Smooth muscle cell (in vitro differentiated cells): ENCODE measurements at regions not wholly inside any gene's neighbourhood (a gene's known extent, or its start where the extent isn't known, plus 50 kb on each side); places are given as distances from the start of the nearest gene placed in this dataset.

ENCODE experiments used
- DNase-seq: peaks from one replicate; lab custom pipeline; 2025; ENCODE audit not compliant: unreplicated experiment; lab: John Stamatoyannopoulos, UW
- H2AFZ ChIP-seq: fragments of 200-600 bp; sonication (generic); 2 replicates; pipeline ENCODE4 v1.6.0; 2016; ENCODE audit warnings: antibody characterized with exemption, low read depth, mild to moderate bottlenecking
- H3F3A ChIP-seq: fragments of 200-600 bp; sonication (generic); 2 replicates; pipeline ENCODE4 v1.6.0; 2017; ENCODE audit warnings: antibody characterized with exemption, low read depth
- H3K27ac ChIP-seq: fragments of 200-600 bp; sonication (generic); 2 replicates; pipeline ENCODE4 v1.5.1; 2016; ENCODE audit warnings: low read depth, mild to moderate bottlenecking
- H3K27me3 ChIP-seq: fragments of 200-600 bp; sonication (generic); 2 replicates; pipeline ENCODE4 v1.6.1; 2016; ENCODE audit warnings: low read depth, mild to moderate bottlenecking
- H3K36me3 ChIP-seq: fragments of 200-600 bp; sonication (generic); 2 replicates; pipeline ENCODE4 v1.5.1; 2016; ENCODE audit warnings: low read depth
- H3K4me1 ChIP-seq: fragments of 200-600 bp; sonication (generic); 2 replicates; pipeline ENCODE4 v1.5.1; 2016; ENCODE audit warnings: low read depth
- H3K4me2 ChIP-seq: fragments of 200-600 bp; sonication (generic); 2 replicates; pipeline ENCODE4 v1.6.0; 2016; ENCODE audit warnings: mild to moderate bottlenecking
- H3K4me3 ChIP-seq: fragments of 200-600 bp; sonication (generic); 2 replicates; pipeline ENCODE4 v1.5.1; 2016; ENCODE audit warnings: mild to moderate bottlenecking
- H3K79me2 ChIP-seq: fragments of 200-600 bp; sonication (generic); 2 replicates; pipeline ENCODE4 v1.6.0; 2016; ENCODE audit warnings: low read depth, mild to moderate bottlenecking
- H3K9ac ChIP-seq: fragments of 200-600 bp; sonication (generic); 2 replicates; pipeline ENCODE4 v1.6.0; 2016; ENCODE audit warnings: low read depth
- H3K9me3 ChIP-seq: fragments of 200-600 bp; sonication (generic); replicated peaks from 2 replicates; pipeline ENCODE4 v1.5.1; 2016; ENCODE audit warnings: low read depth
- H4K20me1 ChIP-seq: fragments of 200-600 bp; sonication (generic); 2 replicates; pipeline ENCODE4 v1.6.0; 2016; ENCODE audit warnings: low read depth
- WGBS: methylation state at CpG from one replicate; pipeline ENCODE4 v1.1.7; 2016; ENCODE audit warnings: low lambda C conversion rate; 5-methylcytosine and 5-hydroxymethylcytosine counted together
- TF ChIP-seq, protein P1 (sequence below): fragments of 200-600 bp; sonication (generic); IDR thresholded peaks from 2 replicates; pipeline ENCODE4 v1.5.1; 2017; ENCODE audit warnings: borderline replicate concordance, mild to moderate bottlenecking, antibody characterized with exemption; ENCODE audit not compliant: insufficient read depth, poor library complexity, severe bottlenecking

- no peak overlapping the region for H3K4me3 ChIP-seq
- TF ChIP-seq, protein P1, sequence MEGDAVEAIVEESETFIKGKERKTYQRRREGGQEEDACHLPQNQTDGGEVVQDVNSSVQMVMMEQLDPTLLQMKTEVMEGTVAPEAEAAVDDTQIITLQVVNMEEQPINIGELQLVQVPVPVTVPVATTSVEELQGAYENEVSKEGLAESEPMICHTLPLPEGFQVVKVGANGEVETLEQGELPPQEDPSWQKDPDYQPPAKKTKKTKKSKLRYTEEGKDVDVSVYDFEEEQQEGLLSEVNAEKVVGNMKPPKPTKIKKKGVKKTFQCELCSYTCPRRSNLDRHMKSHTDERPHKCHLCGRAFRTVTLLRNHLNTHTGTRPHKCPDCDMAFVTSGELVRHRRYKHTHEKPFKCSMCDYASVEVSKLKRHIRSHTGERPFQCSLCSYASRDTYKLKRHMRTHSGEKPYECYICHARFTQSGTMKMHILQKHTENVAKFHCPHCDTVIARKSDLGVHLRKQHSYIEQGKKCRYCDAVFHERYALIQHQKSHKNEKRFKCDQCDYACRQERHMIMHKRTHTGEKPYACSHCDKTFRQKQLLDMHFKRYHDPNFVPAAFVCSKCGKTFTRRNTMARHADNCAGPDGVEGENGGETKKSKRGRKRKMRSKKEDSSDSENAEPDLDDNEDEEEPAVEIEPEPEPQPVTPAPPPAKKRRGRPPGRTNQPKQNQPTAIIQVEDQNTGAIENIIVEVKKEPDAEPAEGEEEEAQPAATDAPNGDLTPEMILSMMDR, result no peak
- peaks cover 10% of the 10 kb centered on the region for H3K4me1 ChIP-seq
- 100% methylated on average over 1 of the region's 1 CpG for WGBS
- H2AFZ ChIP-seq, result no peak overlapping the region
- H3K27me3 ChIP-seq, result no peaks in the 10 kb centered on the region
- H3F3A ChIP-seq, result peaks cover 13% of the 10 kb centered on the region
- no peaks in the 10 kb centered on the region for H3K36me3 ChIP-seq
- H3K4me2 ChIP-seq, result no peak overlapping the region
- no peaks in the 10 kb centered on the region for H4K20me1 ChIP-seq
- H3K9me3 ChIP-seq, result no peaks in the 10 kb centered on the region
- H3K79me2 ChIP-seq, result no peaks in the 10 kb centered on the region
- no peak overlapping the region for H3K27ac ChIP-seq
- H3K9ac ChIP-seq, result no peak overlapping the region
- DNase-seq, result no peak
Measured at GRCh38 chr5:174601946-174602345, 122.4 kb upstream of the MSX2 start.

GRCh38 chr5:174606153-174606552 is 118.2 kb upstream of the MSX2 start:
- Histone ChIP-seq H3K27ac (peak overlapping the region; percentile 68), H3F3A (peaks cover 17% of the 10 kb centered on the region)
- TF ChIP-seq, protein P1, result no peak

DNA sequence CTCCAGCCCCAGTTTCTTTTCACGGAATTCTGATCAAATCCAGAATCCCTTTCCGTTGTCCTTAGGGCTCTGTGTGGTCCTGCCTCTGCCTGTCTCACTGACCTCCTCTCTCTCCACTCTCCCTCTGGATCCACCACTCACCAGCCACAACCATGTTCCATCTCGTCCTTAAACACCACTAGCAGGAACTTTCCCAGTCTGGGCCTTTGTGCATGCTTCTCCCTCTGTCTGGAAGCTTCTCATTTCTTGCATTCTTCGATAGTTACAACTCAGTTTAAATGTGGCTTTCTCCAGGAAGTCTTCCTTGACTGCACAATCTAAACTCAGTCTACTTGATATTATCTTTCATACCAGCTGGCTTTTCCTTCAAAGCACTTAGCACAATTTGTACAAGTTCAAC is 117.7 kb upstream of the MSX2 start:
- Histone ChIP-seq H4K20me1 (no peaks in the 10 kb centered on the region), H3F3A (peaks cover 17% of the 10 kb centered on the region), H3K27ac (peak overlapping the region; percentile 68), H3K4me1 (peaks cover 10% of the 10 kb centered on the region), H3K9me3 (no peaks in the 10 kb centered on the region), H3K36me3 (no peaks in the 10 kb centered on the region), H3K4me2 (peak overlapping the region; percentile 64), H3K4me3 (no peak overlapping the region), H2AFZ (peak overlapping the region; percentile 74), H3K79me2 (no peaks in the 10 kb centered on the region), H3K27me3 (no peaks in the 10 kb centered on the region), H3K9ac (no peak overlapping the region)
- TF ChIP-seq, protein P1, result no peak
- DNase-seq, result no peak
- 8% methylated on average over 4 of the region's 4 CpGs for WGBS

More at GRCh38 chr5:174606153-174606552, 118.2 kb upstream of the MSX2 start:
- Histone ChIP-seq H3K79me2 (no peaks in the 10 kb centered on the region), H2AFZ (peak overlapping the region; percentile 74), H3K4me1 (peaks cover 10% of the 10 kb centered on the region), H3K9ac (no peak overlapping the region), H3K4me3 (no peak overlapping the region), H3K4me2 (peak overlapping the region; percentile 64), H3K36me3 (no peaks in the 10 kb centered on the region), H4K20me1 (no peaks in the 10 kb centered on the region), H3K9me3 (no peaks in the 10 kb centered on the region), H3K27me3 (no peaks in the 10 kb centered on the region)
- WGBS, result 31% methylated on average over 3 of the region's 3 CpGs
- DNase-seq, result no peak

DNA sequence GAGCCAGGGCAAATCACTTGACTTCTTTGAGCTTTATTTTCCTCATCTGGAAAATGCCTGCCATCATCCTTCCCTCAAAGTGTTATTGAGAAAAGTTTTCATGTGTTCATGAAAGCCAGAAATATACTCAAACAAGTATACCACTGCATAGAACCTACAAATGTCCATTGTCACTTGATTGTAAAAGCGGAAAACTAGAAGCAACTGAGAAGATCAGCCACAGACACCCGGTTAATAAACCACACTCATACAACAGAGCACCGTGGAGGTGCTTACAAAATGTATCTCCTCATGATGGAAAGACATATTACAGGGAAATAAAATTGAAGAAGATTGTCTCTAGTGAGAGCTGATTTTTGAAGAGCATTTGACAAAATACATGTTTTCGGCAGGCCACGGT is 117.2 kb upstream of the MSX2 start:
- Histone ChIP-seq H3K4me3 (no peak overlapping the region), H4K20me1 (no peaks in the 10 kb centered on the region), H3K9me3 (no peaks in the 10 kb centered on the region), H3F3A (peaks cover 17% of the 10 kb centered on the region), H3K9ac (no peak overlapping the region), H3K27me3 (no peaks in the 10 kb centered on the region), H2AFZ (no peak overlapping the region), H3K36me3 (no peaks in the 10 kb centered on the region), H3K27ac (peak overlapping the region; percentile 68), H3K79me2 (no peaks in the 10 kb centered on the region), H3K4me2 (no peak overlapping the region), H3K4me1 (peaks cover 10% of the 10 kb centered on the region)
- DNase-seq, result no peak
- WGBS, result 96% methylated on average over 5 of the region's 5 CpGs
- TF ChIP-seq, protein P1, result no peak
